Right ventricle myocardium inferior (tissue), 1 donor: ENCODE measurements at regions not wholly inside any gene's neighbourhood (a gene's known extent, or its start where the extent isn't known, plus 50 kb on each side); places are given as distances from the start of the nearest gene placed in this dataset.

Experiments used
- ATAC-seq: fragments of 200-7000 bp; cut with Tn5 transposase; one replicate; pipeline ENCODE4 v1.9.1; 2020; ENCODE audit warnings: mild to moderate bottlenecking, moderate library complexity
- DNase-seq: peaks from one replicate; pipeline ENCODE4 v3.0.0; 2021; ENCODE audit errors: missing footprints
- intact Hi-C: fragments of 100-400 bp; cut with DNase I; formaldehyde crosslinking; loops from one replicate; pipeline ENCODE4 v1.11.0; 2022
- donor health status: DM: no; HTN: yes; CAD: no; lungs with severe emphysema.

- intact Hi-C loops, result no loop called here
- ATAC-seq, result no peak
Measured at GRCh38 chr1:114316204-114316603, 162.5 kb upstream of the SYT6 start.

GRCh38 chr1:114315631-114316030 lies 162.0 kb upstream of the SYT6 start:
- no peak for DNase-seq
- ATAC-seq, result no peak
- intact Hi-C loops, result no loop called here

More at GRCh38 chr1:114316204-114316603, 162.5 kb upstream of the SYT6 start:
- no peak for DNase-seq

GRCh38 chr1:114314576-114314975 lies 160.9 kb upstream of the SYT6 start:
- intact Hi-C loops, result no loop called here
- ATAC-seq (no peak), DNase-seq (no peak)

- DNase-seq, result no peak
- no peak for ATAC-seq
- intact Hi-C loops, result no loop called here
Measured at GRCh38 chr1:114314098-114314497, 160.4 kb upstream of the SYT6 start.

- intact Hi-C loops, result no loop called here
- DNase-seq, result no peak
- peak; percentile 52 for ATAC-seq
Measured at GRCh38 chr1:114310695-114311271, 157.1 kb upstream of the SYT6 start.

- ATAC-seq, result no peak
- DNase-seq, result no peak
- intact Hi-C loops, result no loop called here
Measured at GRCh38 chr1:114302821-114303220, 149.2 kb upstream of the SYT6 start.

- ATAC-seq (no peak), DNase-seq (no peak)
- intact Hi-C loops, result no loop called here
Measured at GRCh38 chr1:114299331-114299975, 145.8 kb upstream of the SYT6 start.

GRCh38 chr1:114298008-114298407 lies 144.3 kb upstream of the SYT6 start:
- DNase-seq (no peak), ATAC-seq (no peak)
- intact Hi-C loops, result no loop called here

GRCh38 chr1:114296413-114296812 lies 142.7 kb upstream of the SYT6 start:
- DNase-seq (no peak), ATAC-seq (no peak)
- intact Hi-C loops, result no loop called here

GRCh38 chr1:114295321-114295720 lies 141.7 kb upstream of the SYT6 start:
- ATAC-seq (no peak), DNase-seq (no peak)
- intact Hi-C loops, result no loop called here

- DNase-seq (no peak), ATAC-seq (no peak)
- intact Hi-C loops, result no loop called here
Measured at GRCh38 chr1:114292835-114293234, 139.2 kb upstream of the SYT6 start.

- ATAC-seq, result no peak
- intact Hi-C loops, result no loop called here
- DNase-seq, result no peak
Measured at GRCh38 chr1:114292194-114292593, 138.5 kb upstream of the SYT6 start.

GRCh38 chr1:114290776-114291175 lies 137.1 kb upstream of the SYT6 start:
- intact Hi-C loops, result no loop called here
- ATAC-seq, result no peak
- no peak for DNase-seq

GRCh38 chr1:114290341-114290740 lies 136.7 kb upstream of the SYT6 start:
- ATAC-seq (no peak), DNase-seq (no peak)
- intact Hi-C loops, result no loop called here

- ATAC-seq, result no peak
- DNase-seq, result no peak
- intact Hi-C loops, result loop anchor here (10.0 kb wide), 1 partner anchor 255 kb away; no protein-coding TSS in a partner anchor
Measured at GRCh38 chr1:114289824-114290223, 136.2 kb upstream of the SYT6 start.

GRCh38 chr1:114289306-114289705 lies 135.6 kb upstream of the SYT6 start:
- ATAC-seq, result no peak
- no peak for DNase-seq
- intact Hi-C loops, result loop anchor here (10.0 kb wide), 1 partner anchor 255 kb away; no protein-coding TSS in a partner anchor

GRCh38 chr1:114286960-114287359 lies 133.3 kb upstream of the SYT6 start:
- ATAC-seq (no peak), DNase-seq (no peak)
- intact Hi-C loops, result loop anchor here (10.0 kb wide), 1 partner anchor 252 kb away; no protein-coding TSS in a partner anchor

GRCh38 chr1:114286179-114286578 lies 132.5 kb upstream of the SYT6 start:
- intact Hi-C loops, result loop anchor here (10.0 kb wide), 1 partner anchor 251 kb away; no protein-coding TSS in a partner anchor
- DNase-seq, result no peak
- no peak for ATAC-seq

GRCh38 chr1:114282751-114283403 lies 129.2 kb upstream of the SYT6 start:
- DNase-seq (peak; percentile 91), ATAC-seq (peak; percentile 97)
- intact Hi-C loops, result loop anchor here (2.0 to 10.0 kb wide), 3 partner anchors 248 to 451 kb away; partner anchors contain the start of gene OLFML3

- DNase-seq, result no peak
- intact Hi-C loops, result no loop called here
- no peak for ATAC-seq
Measured at GRCh38 chr1:114278911-114279310, 125.2 kb upstream of the SYT6 start.
